ENCODE measurements at regions not wholly inside any gene's neighbourhood (a gene's known extent, or its start where the extent isn't known, plus 50 kb on each side); places are given as distances from the start of the nearest gene placed in this dataset.

- no TSS peak for BruUV-seq (replicated peaks)
- TF ChIP-seq, protein P1, sequence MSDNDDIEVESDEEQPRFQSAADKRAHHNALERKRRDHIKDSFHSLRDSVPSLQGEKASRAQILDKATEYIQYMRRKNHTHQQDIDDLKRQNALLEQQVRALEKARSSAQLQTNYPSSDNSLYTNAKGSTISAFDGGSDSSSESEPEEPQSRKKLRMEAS (IDR thresholded peaks at IDR 0.05; ENCODE audit: insufficient read depth, insufficient read length), result no peak
- no peak for TF ChIP-seq EZH2 (IDR thresholded peaks at IDR 0.05; ENCODE audit: borderline replicate concordance, low read depth, low read length, severe bottlenecking)
- TF ChIP-seq CTCF (IDR thresholded peaks at IDR 0.05; ENCODE audit: extremely low read depth in 1 of 2, insufficient read depth in 1 of 2, low read depth in 1 of 2, low read length in 2 of 2), result no peak
- no peak for TF ChIP-seq JUN (IDR thresholded peaks at IDR 0.05; ENCODE audit: borderline replicate concordance, insufficient read depth, insufficient read length, low read depth)
- TF ChIP-seq MYC (IDR thresholded peaks at IDR 0.05; ENCODE audit: low read depth, low read length), result no peak
- no peak for TF ChIP-seq POLR2AphosphoS5 (IDR thresholded peaks at IDR 0.05; ENCODE audit: insufficient read depth, low read depth, low read length)
- TF ChIP-seq GATA2 (IDR thresholded peaks at IDR 0.05; ENCODE audit: insufficient read depth, insufficient read length, low read depth, low read length), result no peak
- no peak for TF ChIP-seq POLR2A (IDR thresholded peaks at IDR 0.05; ENCODE audit: low read depth, low read length)
- no peak for TF ChIP-seq FOS (IDR thresholded peaks at IDR 0.05; ENCODE audit: borderline replicate concordance, insufficient read depth, low read length)
- dilution Hi-C loops (cut with MboI; ENCODE audit: extremely low pct_ligation_motif_present, low sequenced_read_pairs), result no loop called here
Observed at GRCh38 chr13:51017516-51017915, 93.6 kb downstream of the C13orf42 start.

More at GRCh38 chr13:51017516-51017915, 93.6 kb downstream of the C13orf42 start:
- Histone ChIP-seq H3K9me1 (replicated peaks; ENCODE audit: control insufficient read depth, extremely low read depth, insufficient read depth, low read length) (no peaks in the 10 kb centered on the region), H3K36me3 (ENCODE audit: control insufficient read depth in 2 of 2, extremely low read depth in 1 of 2, insufficient read depth in 2 of 2, low read length in 2 of 2) (no peaks in the 10 kb centered on the region), H3K4me1 (ENCODE audit: control insufficient read depth, extremely low read depth, insufficient read depth, low read length) (no peaks in the 10 kb centered on the region), H3K79me2 (ENCODE audit: control insufficient read depth, insufficient read depth, low read length) (no peaks in the 10 kb centered on the region), H3K9ac (replicated peaks; ENCODE audit: extremely low read depth, insufficient read depth, low read length) (no peak overlapping the region), H3K9me3 (replicated peaks; ENCODE audit: control insufficient read depth, insufficient read depth, low read length) (no peaks in the 10 kb centered on the region), H3K27ac (ENCODE audit: insufficient read depth, low read depth, low read length) (no peak overlapping the region), H3K4me2 (ENCODE audit: insufficient read depth, low read length) (no peak overlapping the region), H3K27me3 (ENCODE audit: control insufficient read depth in 2 of 2, insufficient read depth in 2 of 2, low read length in 2 of 2) (peaks cover 0 to 2% of the 10 kb centered on the region in 2 experiments), H3K4me3 (replicated peaks in 1 of 3; ENCODE audit: insufficient read depth in 1 of 3, low read depth in 1 of 3, low read length in 3 of 3) (no peak overlapping the region), H2AFZ (ENCODE audit: low read depth, low read length) (no peak overlapping the region), H4K20me1 (replicated peaks; ENCODE audit: control insufficient read depth, extremely low read depth, insufficient read depth, low read length) (no peaks in the 10 kb centered on the region)
- DNase-seq (ENCODE audit: low read depth, low spot score) (no peak), FAIRE-seq (no peak)
- ChIA-PET POLR2A (no interaction called here), CTCF (no interaction called here)
- intact Hi-C loops (cut with micrococcal nuclease), result no loop called here
